H1 (cell line): ENCODE measurements at regions not wholly inside any gene's neighbourhood (a gene's known extent, or its start where the extent isn't known, plus 50 kb on each side); places are given as distances from the start of the nearest gene placed in this dataset.

ENCODE experiments used
- BRCA1 ChIP-seq: IDR thresholded peaks from 2 replicates; pipeline ENCODE4 v1.6.1; 2012; ENCODE audit warnings: low read depth, low read length, improper control_type of control experiment
- CTBP2 ChIP-seq: IDR thresholded peaks from 2 replicates; pipeline ENCODE4 v1.7.0; 2011; ENCODE audit warnings: borderline replicate concordance, mild to moderate bottlenecking, moderate library complexity, mixed read lengths, low read length; ENCODE audit not compliant: insufficient read depth, insufficient read length
- GABPA ChIP-seq: IDR thresholded peaks from 2 replicates; pipeline ENCODE4 v1.6.1; 2011; ENCODE audit warnings: mild to moderate bottlenecking, low read length, moderate library complexity, borderline replicate concordance; ENCODE audit not compliant: insufficient read depth
- YY1 ChIP-seq: IDR thresholded peaks from 2 replicates; pipeline ENCODE4 v1.6.1; 2011; ENCODE audit warnings: low read depth, mild to moderate bottlenecking, low read length

DNA sequence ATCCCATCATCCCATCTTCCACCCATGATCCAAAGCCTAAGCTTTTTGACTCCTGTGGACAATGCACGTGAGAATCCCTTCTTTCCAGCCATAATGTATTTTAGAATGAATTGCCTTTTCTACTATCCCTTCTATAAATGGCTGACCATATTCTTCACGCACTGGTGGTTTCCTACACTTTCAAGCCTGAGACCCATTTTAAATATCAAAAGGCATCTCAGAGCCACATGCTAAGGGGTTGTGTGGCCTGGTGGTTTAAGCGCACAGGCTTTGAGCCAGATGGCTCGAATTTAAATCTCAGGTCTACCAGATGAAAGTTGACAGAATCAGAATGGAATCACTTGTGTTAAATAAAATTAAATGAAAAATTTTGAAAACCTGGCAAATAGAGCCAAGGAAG is 54.5 kb downstream of the C11orf91 start (continued):
- TF ChIP-seq GABPA: no peak
- no peak for TF ChIP-seq YY1
- TF ChIP-seq CTBP2: no peak
- no peak for TF ChIP-seq BRCA1
